NCI-H1048 (cell line): ENCODE measurements at regions not wholly inside any gene's neighbourhood (a gene's known extent, or its start where the extent isn't known, plus 50 kb on each side); places are given as distances from the start of the nearest gene placed in this dataset.

Experiments
- DNase-seq: peaks from one replicate; lab custom pipeline; 2025; lab: John Stamatoyannopoulos, UW

GRCh38 chr2:5482929-5483331, 209.3 kb upstream of the SOX11 start:
- DNase-seq, result no peak

GRCh38 chr2:5484868-5485267, 207.3 kb upstream of the SOX11 start:
- no peak for DNase-seq

GRCh38 chr2:5491523-5491922, 200.7 kb upstream of the SOX11 start:
- no peak for DNase-seq

- no peak for DNase-seq
Observed at GRCh38 chr2:5493256-5493655, 198.9 kb upstream of the SOX11 start.

- DNase-seq, result no peak
Observed at GRCh38 chr2:5494212-5494611, 198.0 kb upstream of the SOX11 start.

- DNase-seq, result no peak
Observed at GRCh38 chr2:5495586-5495985, 196.6 kb upstream of the SOX11 start.

GRCh38 chr2:5497874-5498273, 194.3 kb upstream of the SOX11 start:
- no peak for DNase-seq

GRCh38 chr2:5501807-5502206, 190.4 kb upstream of the SOX11 start:
- no peak for DNase-seq

- DNase-seq, result no peak
Observed at GRCh38 chr2:5502385-5502784, 189.8 kb upstream of the SOX11 start.

- DNase-seq, result no peak
Observed at GRCh38 chr2:5504756-5505155, 187.4 kb upstream of the SOX11 start.

- no peak for DNase-seq
Observed at GRCh38 chr2:5507367-5507766, 184.8 kb upstream of the SOX11 start.

- DNase-seq, result no peak
Observed at GRCh38 chr2:5509362-5509761, 182.8 kb upstream of the SOX11 start.

GRCh38 chr2:5510082-5510481, 182.1 kb upstream of the SOX11 start:
- no peak for DNase-seq

GRCh38 chr2:5515693-5516092, 176.5 kb upstream of the SOX11 start:
- no peak for DNase-seq

GRCh38 chr2:5519286-5519685, 172.9 kb upstream of the SOX11 start:
- DNase-seq, result no peak

- no peak for DNase-seq
Observed at GRCh38 chr2:5520463-5520972, 171.7 kb upstream of the SOX11 start.

GRCh38 chr2:5521461-5521860, 170.7 kb upstream of the SOX11 start:
- DNase-seq, result no peak

- DNase-seq, result no peak
Observed at GRCh38 chr2:5524551-5524950, 167.6 kb upstream of the SOX11 start.

- no peak for DNase-seq
Observed at GRCh38 chr2:5528706-5529105, 163.5 kb upstream of the SOX11 start.

GRCh38 chr2:5530011-5530696, 162.0 kb upstream of the SOX11 start:
- no peak for DNase-seq

GRCh38 chr2:5535301-5535700, 156.9 kb upstream of the SOX11 start:
- no peak for DNase-seq

- DNase-seq, result no peak
Observed at GRCh38 chr2:5537180-5537688, 154.9 kb upstream of the SOX11 start.

GRCh38 chr2:5538313-5538712, 153.9 kb upstream of the SOX11 start:
- no peak for DNase-seq

- no peak for DNase-seq
Observed at GRCh38 chr2:5538772-5539171, 153.4 kb upstream of the SOX11 start.
